Adrenal gland (tissue), 9 donors: ENCODE measurements at regions not wholly inside any gene's neighbourhood (a gene's known extent, or its start where the extent isn't known, plus 50 kb on each side); places are given as distances from the start of the nearest gene placed in this dataset.

ENCODE experiments used
- DNase-seq, 7 donors: peaks; one replicate each; pipeline ENCODE4 v3.0.0-alpha.2; 2019 to 2020
- H3K27ac ChIP-seq, 5 donors: fragments of 200-600 bp; sonication (generic) in 4 of 5; 1 replicate in 3 of 5; 2 replicates in 2 of 5; pipeline versions ENCODE4 v1.5.1 to v1.8.0; 2016 to 2020; ENCODE audit warnings: mild to moderate bottlenecking in 1 of 5
- H3K27me3 ChIP-seq: fragments of 200-600 bp; 2 replicates; pipeline ENCODE4 v1.8.0; 2021
- H3K36me3 ChIP-seq, 2 donors: fragments of 200-600 bp; replicated peaks in 1 of 2; 1 replicate in 1 of 2; 2 replicates in 1 of 2; pipeline versions ENCODE4 v1.5.1 to v1.8.0; 2018 to 2022
- H3K4me1 ChIP-seq, 2 donors: fragments of 200-600 bp; replicated peaks in 1 of 2; 1 replicate in 1 of 2; 2 replicates in 1 of 2; pipeline versions ENCODE4 v1.5.1 to v1.8.0; 2018 to 2021
- H3K4me3 ChIP-seq, 4 donors: fragments of 200-600 bp; sonication (generic) in 3 of 4; one replicate each; pipeline ENCODE4 v1.5.1; 2016 to 2018
- H3K9me3 ChIP-seq, 3 donors: fragments of 200-600 bp; sonication (generic) in 1 of 3; replicated peaks in 1 of 3; 1 replicate in 2 of 3; 2 replicates in 1 of 3; pipeline versions ENCODE4 v1.5.1 to v1.8.0; 2016 to 2021
- WGBS, 4 donors: extraction: QIAGEN DNeasy Blood & Tissue Kit in 2 of 4; methylation state at CpG; one replicate each; pipeline versions ENCODE4 v1.1.5 to v1.1.7; 2013 to 2017; 5-methylcytosine and 5-hydroxymethylcytosine counted together
- intact Hi-C, 2 donors: fragments of 100-400 bp; cut with DNase I; formaldehyde crosslinking; loops; one replicate each; pipeline versions ENCODE4 v1.14.1 to v1.15.0; 2022 to 2023
- TF ChIP-seq, protein P1 (sequence below), 6 experiments: fragments of 450-650 bp in 4 of 6; fragments of 200-600 bp in 2 of 6; sonication (generic) in 1 of 6; IDR thresholded peaks; 1 replicate in 5 of 6; 2 replicates in 1 of 6; pipeline versions ENCODE4 v1.5.1 to v1.8.0; 2016 to 2021; ENCODE audit warnings: antibody characterized with exemption in 6 of 6, mild to moderate bottlenecking in 2 of 6, moderate library complexity in 1 of 6
- donor health status: healthy with polysubstance abuse.
- donor health status: Bipolar disorder and iron deficiency.
- donor health status: DM: yes; HTN: yes; CAD: no.
- donor health status: DM: no; HTN: no; CAD: no.
- donor health status: DM: no; HTN: no; CAD: no.

DNA sequence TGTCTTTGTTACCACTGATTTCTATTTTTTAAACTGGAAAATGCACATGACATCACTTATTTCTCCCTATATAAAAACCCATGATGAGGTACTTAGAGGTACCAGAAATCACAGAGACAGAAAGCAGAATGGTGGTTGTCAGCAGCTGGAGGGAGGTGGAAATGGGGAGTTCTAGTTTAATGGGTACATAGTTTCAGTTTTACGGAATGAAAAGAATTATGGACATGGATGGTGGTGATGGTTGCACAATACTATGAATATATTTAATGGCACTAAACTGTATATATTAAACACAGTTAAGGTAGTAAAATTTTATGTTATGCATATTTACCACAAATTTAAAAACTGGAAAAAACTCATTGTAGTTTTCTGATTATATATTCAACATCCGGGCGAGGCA, 50.5 kb upstream of the CPEB4 start:
- 94 to 100% (median 97%) methylated on average over 3 of the region's 3 CpGs for WGBS, 4 donors

More for the DNA sequence above, 50.5 kb upstream of the CPEB4 start:
- DNase-seq = no peak
- no peaks in the 10 kb centered on the region for H3K9me3 ChIP-seq
- TF ChIP-seq, protein P1, sequence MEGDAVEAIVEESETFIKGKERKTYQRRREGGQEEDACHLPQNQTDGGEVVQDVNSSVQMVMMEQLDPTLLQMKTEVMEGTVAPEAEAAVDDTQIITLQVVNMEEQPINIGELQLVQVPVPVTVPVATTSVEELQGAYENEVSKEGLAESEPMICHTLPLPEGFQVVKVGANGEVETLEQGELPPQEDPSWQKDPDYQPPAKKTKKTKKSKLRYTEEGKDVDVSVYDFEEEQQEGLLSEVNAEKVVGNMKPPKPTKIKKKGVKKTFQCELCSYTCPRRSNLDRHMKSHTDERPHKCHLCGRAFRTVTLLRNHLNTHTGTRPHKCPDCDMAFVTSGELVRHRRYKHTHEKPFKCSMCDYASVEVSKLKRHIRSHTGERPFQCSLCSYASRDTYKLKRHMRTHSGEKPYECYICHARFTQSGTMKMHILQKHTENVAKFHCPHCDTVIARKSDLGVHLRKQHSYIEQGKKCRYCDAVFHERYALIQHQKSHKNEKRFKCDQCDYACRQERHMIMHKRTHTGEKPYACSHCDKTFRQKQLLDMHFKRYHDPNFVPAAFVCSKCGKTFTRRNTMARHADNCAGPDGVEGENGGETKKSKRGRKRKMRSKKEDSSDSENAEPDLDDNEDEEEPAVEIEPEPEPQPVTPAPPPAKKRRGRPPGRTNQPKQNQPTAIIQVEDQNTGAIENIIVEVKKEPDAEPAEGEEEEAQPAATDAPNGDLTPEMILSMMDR (IDR thresholded peaks at IDR 0.05) = no peak
- intact Hi-C loops = no loop called here
- H3K27me3 ChIP-seq = no peaks in the 10 kb centered on the region
- H3K36me3 ChIP-seq = no peaks in the 10 kb centered on the region
- no peak overlapping the region for H3K27ac ChIP-seq
- H3K4me1 ChIP-seq = peaks cover 14 to 25% of the 10 kb centered on the region in 2 donors
- no peak overlapping the region for H3K4me3 ChIP-seq
